ENCODE measurements at regions not wholly inside any gene's neighbourhood (a gene's known extent, or its start where the extent isn't known, plus 50 kb on each side); places are given as distances from the start of the nearest gene placed in this dataset.

- Histone ChIP-seq H3K27me3 (no peaks in the 10 kb centered on the region), H3K36me3 (no peaks in the 10 kb centered on the region), H3K4me3 (no peak overlapping the region), H3K9me3 (no peaks in the 10 kb centered on the region)
- no peak for DNase-seq
These were observed 50.1 kb upstream of the EN2 start for GRCh38 chr7:155407799-155408198.

All from MG63 (cell line).